ENCODE measurements at regions not wholly inside any gene's neighbourhood (a gene's known extent, or its start where the extent isn't known, plus 50 kb on each side); places are given as distances from the start of the nearest gene placed in this dataset.

- no peak for TF ChIP-seq TAF1 (IDR thresholded peaks at IDR 0.05; ENCODE audit: low read depth)
- no peak for TF ChIP-seq CEBPB (IDR thresholded peaks at IDR 0.05)
- TF ChIP-seq EGR1 (IDR thresholded peaks at IDR 0.05): no peak
Observed at GRCh38 chr9:75775966-75776691, 114.3 kb upstream of the PCSK5 start.

Measured in Ishikawa (cell line).